ENCODE measurements at regions not wholly inside any gene's neighbourhood (a gene's known extent, or its start where the extent isn't known, plus 50 kb on each side); places are given as distances from the start of the nearest gene placed in this dataset.

- no peaks in the 10 kb centered on the region for H3K27me3 ChIP-seq (ENCODE audit: control insufficient read depth in 2 of 2, insufficient read depth in 2 of 2, low read length in 2 of 2)
- FAIRE-seq (peak; percentile 28), DNase-seq (ENCODE audit: low read depth, low spot score) (no peak)
- no peak overlapping the region for H3K4me2 ChIP-seq (ENCODE audit: insufficient read depth, low read length)
- no peak overlapping the region for H3K9ac ChIP-seq (replicated peaks; ENCODE audit: extremely low read depth, insufficient read depth, low read length)
- no peak overlapping the region for H3K4me3 ChIP-seq (replicated peaks in 1 of 3; ENCODE audit: insufficient read depth in 1 of 3, low read depth in 1 of 3, low read length in 3 of 3)
- no peaks in the 10 kb centered on the region for H3K9me1 ChIP-seq (replicated peaks; ENCODE audit: control insufficient read depth, extremely low read depth, insufficient read depth, low read length)
- CTCF ChIA-PET, result interaction anchor here (1.0 to 1.3 kb wide), 2 partner anchors 167 to 231 kb away, joined by 3 read pairs; no protein-coding TSS in a partner anchor
- no TSS peak for BruUV-seq (replicated peaks)
- no peaks in the 10 kb centered on the region for H3K36me3 ChIP-seq (ENCODE audit: control insufficient read depth in 2 of 2, extremely low read depth in 1 of 2, insufficient read depth in 2 of 2, low read length in 2 of 2)
- POLR2A ChIA-PET, result no interaction called here
- dilution Hi-C loops (cut with MboI; ENCODE audit: extremely low pct_ligation_motif_present, low sequenced_read_pairs), result no loop called here
- H3K79me2 ChIP-seq (ENCODE audit: control insufficient read depth, insufficient read depth, low read length), result no peaks in the 10 kb centered on the region
- H3K4me1 ChIP-seq (ENCODE audit: control insufficient read depth, extremely low read depth, insufficient read depth, low read length), result no peaks in the 10 kb centered on the region
- H3K9me3 ChIP-seq (replicated peaks; ENCODE audit: control insufficient read depth, insufficient read depth, low read length), result no peaks in the 10 kb centered on the region
- H2AFZ ChIP-seq (ENCODE audit: low read depth, low read length), result no peak overlapping the region
- TF ChIP-seq JUN (IDR thresholded peaks at IDR 0.05; ENCODE audit: borderline replicate concordance, insufficient read depth, insufficient read length, low read depth) (no peak), MYC (IDR thresholded peaks at IDR 0.05; ENCODE audit: low read depth, low read length) (no peak), FOS (IDR thresholded peaks at IDR 0.05; ENCODE audit: borderline replicate concordance, insufficient read depth, low read length) (no peak), POLR2A (IDR thresholded peaks at IDR 0.05; ENCODE audit: low read depth, low read length) (no peak), GATA2 (IDR thresholded peaks at IDR 0.05; ENCODE audit: insufficient read depth, insufficient read length, low read depth, low read length) (no peak)
- TF ChIP-seq, protein P1, sequence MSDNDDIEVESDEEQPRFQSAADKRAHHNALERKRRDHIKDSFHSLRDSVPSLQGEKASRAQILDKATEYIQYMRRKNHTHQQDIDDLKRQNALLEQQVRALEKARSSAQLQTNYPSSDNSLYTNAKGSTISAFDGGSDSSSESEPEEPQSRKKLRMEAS (IDR thresholded peaks at IDR 0.05; ENCODE audit: insufficient read depth, insufficient read length), result no peak
- TF ChIP-seq, protein P2, sequence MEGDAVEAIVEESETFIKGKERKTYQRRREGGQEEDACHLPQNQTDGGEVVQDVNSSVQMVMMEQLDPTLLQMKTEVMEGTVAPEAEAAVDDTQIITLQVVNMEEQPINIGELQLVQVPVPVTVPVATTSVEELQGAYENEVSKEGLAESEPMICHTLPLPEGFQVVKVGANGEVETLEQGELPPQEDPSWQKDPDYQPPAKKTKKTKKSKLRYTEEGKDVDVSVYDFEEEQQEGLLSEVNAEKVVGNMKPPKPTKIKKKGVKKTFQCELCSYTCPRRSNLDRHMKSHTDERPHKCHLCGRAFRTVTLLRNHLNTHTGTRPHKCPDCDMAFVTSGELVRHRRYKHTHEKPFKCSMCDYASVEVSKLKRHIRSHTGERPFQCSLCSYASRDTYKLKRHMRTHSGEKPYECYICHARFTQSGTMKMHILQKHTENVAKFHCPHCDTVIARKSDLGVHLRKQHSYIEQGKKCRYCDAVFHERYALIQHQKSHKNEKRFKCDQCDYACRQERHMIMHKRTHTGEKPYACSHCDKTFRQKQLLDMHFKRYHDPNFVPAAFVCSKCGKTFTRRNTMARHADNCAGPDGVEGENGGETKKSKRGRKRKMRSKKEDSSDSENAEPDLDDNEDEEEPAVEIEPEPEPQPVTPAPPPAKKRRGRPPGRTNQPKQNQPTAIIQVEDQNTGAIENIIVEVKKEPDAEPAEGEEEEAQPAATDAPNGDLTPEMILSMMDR (IDR thresholded peaks at IDR 0.05; ENCODE audit: extremely low read depth in 1 of 2, insufficient read depth in 1 of 2, low read depth in 1 of 2, low read length in 2 of 2), result no peak
- intact Hi-C loops (cut with micrococcal nuclease), result no loop called here
- H3K27ac ChIP-seq (ENCODE audit: insufficient read depth, low read depth, low read length), result no peak overlapping the region
- H4K20me1 ChIP-seq (replicated peaks; ENCODE audit: control insufficient read depth, extremely low read depth, insufficient read depth, low read length), result no peaks in the 10 kb centered on the region
These were observed 73.7 kb upstream of the TSC22D1 start for GRCh38 chr13:44649834-44650233.

GRCh38 chr13:44649104-44649428, 72.9 kb upstream of the TSC22D1 start:
- H3K27ac ChIP-seq (ENCODE audit: insufficient read depth, low read depth, low read length), result no peak overlapping the region
- no peaks in the 10 kb centered on the region for H3K27me3 ChIP-seq (ENCODE audit: control insufficient read depth in 2 of 2, insufficient read depth in 2 of 2, low read length in 2 of 2)
- dilution Hi-C loops (cut with MboI; ENCODE audit: extremely low pct_ligation_motif_present, low sequenced_read_pairs) (no loop called here), intact Hi-C loops (cut with micrococcal nuclease) (no loop called here)
- FAIRE-seq (no peak), DNase-seq (ENCODE audit: low read depth, low spot score) (no peak)
- no peak overlapping the region for H3K4me2 ChIP-seq (ENCODE audit: insufficient read depth, low read length)
- H3K4me3 ChIP-seq (replicated peaks in 1 of 3; ENCODE audit: insufficient read depth in 1 of 3, low read depth in 1 of 3, low read length in 3 of 3), result no peak overlapping the region
- H3K79me2 ChIP-seq (ENCODE audit: control insufficient read depth, insufficient read depth, low read length), result no peaks in the 10 kb centered on the region
- no peaks in the 10 kb centered on the region for H3K36me3 ChIP-seq (ENCODE audit: control insufficient read depth in 2 of 2, extremely low read depth in 1 of 2, insufficient read depth in 2 of 2, low read length in 2 of 2)
- H3K9ac ChIP-seq (replicated peaks; ENCODE audit: extremely low read depth, insufficient read depth, low read length), result no peak overlapping the region
- H3K9me3 ChIP-seq (replicated peaks; ENCODE audit: control insufficient read depth, insufficient read depth, low read length), result no peaks in the 10 kb centered on the region
- CTCF ChIA-PET, result no interaction called here
- no peaks in the 10 kb centered on the region for H3K9me1 ChIP-seq (replicated peaks; ENCODE audit: control insufficient read depth, extremely low read depth, insufficient read depth, low read length)
- H4K20me1 ChIP-seq (replicated peaks; ENCODE audit: control insufficient read depth, extremely low read depth, insufficient read depth, low read length), result no peaks in the 10 kb centered on the region
- no TSS peak for BruUV-seq (replicated peaks)
- POLR2A ChIA-PET, result no interaction called here
- H3K4me1 ChIP-seq (ENCODE audit: control insufficient read depth, extremely low read depth, insufficient read depth, low read length), result no peaks in the 10 kb centered on the region
- TF ChIP-seq JUN (IDR thresholded peaks at IDR 0.05; ENCODE audit: borderline replicate concordance, insufficient read depth, insufficient read length, low read depth), result no peak
- TF ChIP-seq GATA2 (IDR thresholded peaks at IDR 0.05; ENCODE audit: insufficient read depth, insufficient read length, low read depth, low read length), result no peak
- no peak overlapping the region for H2AFZ ChIP-seq (ENCODE audit: low read depth, low read length)
